22Rv1 (cell line): ENCODE measurements at regions not wholly inside any gene's neighbourhood (a gene's known extent, or its start where the extent isn't known, plus 50 kb on each side); places are given as distances from the start of the nearest gene placed in this dataset.

ENCODE experiments used
- CTCF ChIP-seq: fragments of 450-650 bp; IDR thresholded peaks from 2 replicates; pipeline ENCODE4 v1.5.1; 2017; ENCODE audit warnings: mild to moderate bottlenecking
- ZFX ChIP-seq: fragments of 450-650 bp; IDR thresholded peaks from 2 replicates; pipeline ENCODE4 v1.6.1; 2017; ENCODE audit warnings: antibody characterized with exemption, borderline replicate concordance

DNA sequence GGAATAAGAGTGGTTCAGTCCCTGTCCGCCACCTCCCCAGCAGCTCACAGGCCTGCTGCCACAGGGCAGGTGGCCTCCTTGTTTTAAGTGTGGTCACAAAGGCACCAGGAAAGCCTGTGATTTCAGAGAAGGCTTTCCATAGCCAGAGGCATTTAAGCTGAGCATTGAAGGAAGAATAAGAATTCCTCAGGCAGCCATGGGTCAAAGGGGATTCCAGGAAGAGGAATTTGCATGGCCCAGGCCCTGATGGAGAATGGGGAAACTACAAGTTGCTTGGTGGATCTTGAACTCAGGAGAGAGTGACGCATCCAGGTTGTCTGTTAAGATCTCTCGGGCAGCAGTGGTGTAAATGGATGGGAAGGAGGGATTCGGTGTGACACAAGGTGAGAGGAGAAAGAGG, 66.7 kb downstream of the KLHDC7A start:
- TF ChIP-seq CTCF = no peak
- TF ChIP-seq ZFX = no peak
